Esophagus squamous epithelium (tissue), 5 donors: ENCODE measurements at regions not wholly inside any gene's neighbourhood (a gene's known extent, or its start where the extent isn't known, plus 50 kb on each side); places are given as distances from the start of the nearest gene placed in this dataset.

ENCODE experiments used
- DNase-seq: peaks from one replicate; lab custom pipeline; 2025; lab: John Stamatoyannopoulos, UW
- H3K27ac ChIP-seq, 4 donors: fragments of 200-600 bp; sonication (generic); one replicate each; pipeline ENCODE4 v1.5.1; 2016 to 2019; ENCODE audit warnings: mild to moderate bottlenecking in 1 of 4
- H3K27me3 ChIP-seq, 4 donors: fragments of 200-600 bp; sonication (generic); 1 replicate in 3 of 4; 2 replicates in 1 of 4; pipeline versions ENCODE4 v1.5.1 to v1.6.0; 2017 to 2021; ENCODE audit warnings: antibody characterized with exemption in 1 of 4
- H3K36me3 ChIP-seq, 3 donors: fragments of 200-600 bp; sonication (generic); one replicate each; pipeline ENCODE4 v1.5.1; 2016 to 2019
- H3K4me1 ChIP-seq, 3 donors: fragments of 200-600 bp; sonication (generic); one replicate each; pipeline ENCODE4 v1.5.1; 2017 to 2019
- H3K4me3 ChIP-seq, 4 donors: fragments of 200-600 bp; sonication (generic); 1 replicate in 3 of 4; 2 replicates in 1 of 4; pipeline ENCODE4 v1.5.1; 2016 to 2019; ENCODE audit warnings: mild to moderate bottlenecking in 2 of 4, moderate library complexity in 1 of 4
- H3K9me3 ChIP-seq, 3 donors: fragments of 200-600 bp; sonication (generic); one replicate each; pipeline ENCODE4 v1.5.1; 2016 to 2019
- POLR2A ChIP-seq, 4 donors: fragments of 450-650 bp; IDR thresholded peaks; one replicate each; pipeline ENCODE4 v1.6.1; 2017; ENCODE audit warnings: antibody characterized with exemption in 4 of 4, mild to moderate bottlenecking in 4 of 4, moderate library complexity in 3 of 4
- WGBS, 2 donors: methylation state at CpG; one replicate each; pipeline ENCODE4 v1.1.5; 2018; 5-methylcytosine and 5-hydroxymethylcytosine counted together
- intact Hi-C: fragments of 100-400 bp; cut with DNase I; formaldehyde crosslinking; loops from one replicate; pipeline ENCODE4 v1.15.0; 2022
- TF ChIP-seq, protein P1 (sequence below), 6 experiments: fragments of 450-650 bp in 4 of 6; fragments of 200-600 bp in 2 of 6; sonication (generic) in 2 of 6; IDR thresholded peaks; one replicate each; pipeline ENCODE4 v1.5.1; 2016 to 2019; ENCODE audit warnings: antibody characterized with exemption in 6 of 6, mild to moderate bottlenecking in 4 of 6, moderate library complexity in 4 of 6
- donor health status: DM: yes; HTN: yes; CAD: no.

- TF ChIP-seq POLR2A (IDR thresholded peaks at IDR 0.05), result no peak
- TF ChIP-seq, protein P1, sequence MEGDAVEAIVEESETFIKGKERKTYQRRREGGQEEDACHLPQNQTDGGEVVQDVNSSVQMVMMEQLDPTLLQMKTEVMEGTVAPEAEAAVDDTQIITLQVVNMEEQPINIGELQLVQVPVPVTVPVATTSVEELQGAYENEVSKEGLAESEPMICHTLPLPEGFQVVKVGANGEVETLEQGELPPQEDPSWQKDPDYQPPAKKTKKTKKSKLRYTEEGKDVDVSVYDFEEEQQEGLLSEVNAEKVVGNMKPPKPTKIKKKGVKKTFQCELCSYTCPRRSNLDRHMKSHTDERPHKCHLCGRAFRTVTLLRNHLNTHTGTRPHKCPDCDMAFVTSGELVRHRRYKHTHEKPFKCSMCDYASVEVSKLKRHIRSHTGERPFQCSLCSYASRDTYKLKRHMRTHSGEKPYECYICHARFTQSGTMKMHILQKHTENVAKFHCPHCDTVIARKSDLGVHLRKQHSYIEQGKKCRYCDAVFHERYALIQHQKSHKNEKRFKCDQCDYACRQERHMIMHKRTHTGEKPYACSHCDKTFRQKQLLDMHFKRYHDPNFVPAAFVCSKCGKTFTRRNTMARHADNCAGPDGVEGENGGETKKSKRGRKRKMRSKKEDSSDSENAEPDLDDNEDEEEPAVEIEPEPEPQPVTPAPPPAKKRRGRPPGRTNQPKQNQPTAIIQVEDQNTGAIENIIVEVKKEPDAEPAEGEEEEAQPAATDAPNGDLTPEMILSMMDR (IDR thresholded peaks at IDR 0.05), result no peak
- H3K9me3 ChIP-seq, result no peaks in the 10 kb centered on the region
- H3K27ac ChIP-seq, result no peak overlapping the region
Observed at GRCh38 chr6:40973304-40973703, 65.7 kb downstream of the UNC5CL start.

GRCh38 chr6:40972814-40973213, 66.2 kb downstream of the UNC5CL start:
- H3K27me3 ChIP-seq, result peaks cover 0 to 7% (median 0%) of the 10 kb centered on the region in 4 donors
- TF ChIP-seq, protein P1 (IDR thresholded peaks at IDR 0.05), result no peak
- no peak for TF ChIP-seq POLR2A (IDR thresholded peaks at IDR 0.05)
- no peak overlapping the region for H3K4me3 ChIP-seq
- intact Hi-C loops, result no loop called here
- H3K27ac ChIP-seq, result no peak overlapping the region
- DNase-seq, result no peak
- no peaks in the 10 kb centered on the region for H3K36me3 ChIP-seq
- no peaks in the 10 kb centered on the region for H3K4me1 ChIP-seq
- WGBS, 2 donors, result 53 to 58% methylated on average over 3 of the region's 3 CpGs
- H3K9me3 ChIP-seq, result no peaks in the 10 kb centered on the region

More at GRCh38 chr6:40973304-40973703, 65.7 kb downstream of the UNC5CL start:
- H3K4me1 ChIP-seq, result no peaks in the 10 kb centered on the region
- DNase-seq, result no peak
- no peaks in the 10 kb centered on the region for H3K36me3 ChIP-seq
- no peak overlapping the region for H3K4me3 ChIP-seq
- WGBS, 2 donors, result 83 to 88% methylated on average over 4 of the region's 4 CpGs
- intact Hi-C loops, result no loop called here
- H3K27me3 ChIP-seq, result peaks cover 0 to 8% (median 0%) of the 10 kb centered on the region in 4 donors

GRCh38 chr6:40972190-40972589, 66.8 kb downstream of the UNC5CL start:
- Histone ChIP-seq H3K27me3 (peaks cover 0 to under 1% (median 0%) of the 10 kb centered on the region in 4 donors), H3K9me3 (no peaks in the 10 kb centered on the region), H3K36me3 (no peaks in the 10 kb centered on the region), H3K4me1 (no peaks in the 10 kb centered on the region), H3K27ac (no peak overlapping the region), H3K4me3 (no peak overlapping the region)
- 89 to 90% methylated on average over 3 of the region's 3 CpGs for WGBS, 2 donors
- intact Hi-C loops, result no loop called here
- TF ChIP-seq, protein P1 (IDR thresholded peaks at IDR 0.05), result no peak
- TF ChIP-seq POLR2A (IDR thresholded peaks at IDR 0.05), result no peak
- DNase-seq, result no peak

DNA sequence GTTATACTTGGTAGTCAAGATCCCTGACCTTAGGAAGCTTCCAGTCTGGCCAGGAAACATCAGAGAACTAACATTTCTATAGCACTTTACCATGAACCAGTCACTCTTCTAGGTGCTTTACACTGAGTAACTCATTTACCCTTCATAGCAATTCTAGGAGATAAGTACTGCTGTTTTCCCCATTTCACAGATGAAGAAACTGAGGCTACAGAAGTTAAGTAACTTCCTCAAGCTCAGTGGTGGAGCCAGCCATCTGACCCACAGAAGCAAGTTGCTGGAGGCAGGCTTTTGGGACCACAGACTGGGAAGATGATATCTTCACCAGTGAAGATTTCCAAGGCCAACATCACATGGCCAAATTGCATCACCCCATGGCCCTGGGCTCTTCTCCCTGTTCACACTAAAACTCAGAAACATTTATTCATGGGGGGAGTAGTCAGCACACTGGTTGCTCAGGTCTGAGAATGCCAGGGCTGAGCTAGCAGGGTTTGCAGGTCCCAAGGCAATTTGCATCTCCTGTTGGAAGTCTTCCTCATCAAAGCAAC, 70.3 kb downstream of the UNC5CL start:
- no peak for TF ChIP-seq POLR2A (IDR thresholded peaks at IDR 0.05)
- TF ChIP-seq, protein P1 (IDR thresholded peaks at IDR 0.05), result no peak

DNA sequence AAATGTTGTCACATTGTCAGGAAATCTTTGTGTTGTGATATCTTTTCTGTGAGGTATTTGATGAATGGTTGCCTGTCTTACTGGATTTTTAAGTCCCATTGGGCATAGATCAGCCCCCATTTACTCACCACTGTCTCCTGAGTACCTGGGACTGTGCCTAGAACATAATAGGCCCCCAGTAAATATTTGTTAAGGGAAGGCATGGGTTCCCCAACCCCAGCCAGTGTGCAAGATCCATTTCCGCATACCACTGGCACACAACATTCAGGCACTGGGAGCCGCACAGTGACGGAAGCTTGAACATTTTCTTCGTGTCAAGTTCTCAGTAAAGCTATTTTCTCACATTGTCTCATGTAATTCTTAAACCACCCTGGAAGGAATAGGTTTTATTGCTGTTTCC, 72.2 kb downstream of the UNC5CL start:
- H3K27me3 ChIP-seq, result no peaks in the 10 kb centered on the region
- TF ChIP-seq, protein P1 (IDR thresholded peaks at IDR 0.05), result no peak
- TF ChIP-seq POLR2A (IDR thresholded peaks at IDR 0.05), result no peak
- peaks cover 0 to 8% (median 0%) of the 10 kb centered on the region in 3 donors for H3K4me1 ChIP-seq
- no peak overlapping the region for H3K4me3 ChIP-seq
- no peaks in the 10 kb centered on the region for H3K36me3 ChIP-seq
- H3K27ac ChIP-seq, result no peak overlapping the region
- intact Hi-C loops, result no loop called here
- DNase-seq, result no peak
- no peaks in the 10 kb centered on the region for H3K9me3 ChIP-seq
- 87% methylated on average over 3 of the region's 4 CpGs; no CpG with 5 or more reads in 1 of the 2 donors for WGBS, 2 donors

More for the DNA sequence above, 70.3 kb downstream of the UNC5CL start:
- no peaks in the 10 kb centered on the region for H3K27me3 ChIP-seq
- DNase-seq, result no peak
- H3K9me3 ChIP-seq, result no peaks in the 10 kb centered on the region
- intact Hi-C loops, result no loop called here
- no peak overlapping the region for H3K27ac ChIP-seq
- H3K4me3 ChIP-seq, result no peak overlapping the region
- no peaks in the 10 kb centered on the region for H3K4me1 ChIP-seq
- H3K36me3 ChIP-seq, result no peaks in the 10 kb centered on the region
